Erythroblast (primary cell): ENCODE measurements at regions not wholly inside any gene's neighbourhood (a gene's known extent, or its start where the extent isn't known, plus 50 kb on each side); places are given as distances from the start of the nearest gene placed in this dataset.

Experiments used
- GATA1 ChIP-seq: IDR thresholded peaks from 2 replicates; pipeline ENCODE4 v1.6.1; 2011; ENCODE audit warnings: low read depth, mild to moderate bottlenecking, control low read depth, low read length, moderate library complexity
- POLR2A ChIP-seq: IDR thresholded peaks from 2 replicates; pipeline ENCODE4 v1.6.1; 2011; ENCODE audit warnings: mild to moderate bottlenecking, low read length

GRCh38 chr4:155540698-155541097, 126.0 kb upstream of the GUCY1A1 start:
- TF ChIP-seq POLR2A (no peak), GATA1 (no peak)
